GM18858 (cell line): ENCODE measurements at regions not wholly inside any gene's neighbourhood (a gene's known extent, or its start where the extent isn't known, plus 50 kb on each side); places are given as distances from the start of the nearest gene placed in this dataset.
"Not testable (repeated sequence)": the region's sequence is repeated elsewhere in the genome, so short reads cannot be mapped to it uniquely, and the experiment has no call there.

Experiments
- ATAC-seq: cut with Tn5 transposase; IDR thresholded peaks from one replicate; pipeline ENCODE4 v1.9.1; 2021; ENCODE audit not compliant: unreplicated experiment

DNA sequence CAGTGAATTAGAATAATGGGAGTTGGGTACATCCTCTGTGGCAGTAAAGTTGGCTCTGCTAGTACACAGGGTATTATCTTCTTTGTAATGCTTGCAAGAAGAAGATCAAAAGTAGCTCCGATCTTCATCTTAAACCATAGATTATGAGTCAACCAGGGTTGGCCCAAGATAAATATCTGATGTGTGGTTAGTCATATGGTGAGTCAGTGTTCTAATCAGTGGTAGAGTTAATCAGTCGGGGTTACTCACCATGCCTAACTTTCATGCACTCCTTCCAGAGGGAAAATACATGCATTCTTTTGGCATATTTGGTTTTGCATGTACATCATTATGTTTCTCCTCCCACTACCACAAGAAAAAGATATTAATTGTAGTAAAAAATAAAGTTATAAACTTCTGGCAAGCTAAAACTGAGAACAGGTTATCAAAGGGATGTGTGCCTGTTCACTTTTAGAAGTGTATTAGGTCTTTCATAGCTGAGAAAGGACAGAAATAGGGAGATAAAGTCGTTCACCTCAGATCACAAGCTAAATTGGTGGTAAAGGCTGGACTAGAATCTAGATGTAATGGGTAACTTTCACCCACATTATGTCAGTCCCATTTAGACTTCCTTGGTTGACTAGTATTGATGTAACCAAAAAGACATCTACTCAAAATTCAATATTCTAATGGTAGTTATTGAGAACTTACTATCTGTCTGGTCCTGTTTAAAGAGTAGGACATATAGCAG lies 684.4 kb downstream of the IRS1 start:
- no peak for ATAC-seq

GRCh38 chr2:226114436-226114835 lies 685.2 kb downstream of the IRS1 start:
- no peak for ATAC-seq

DNA sequence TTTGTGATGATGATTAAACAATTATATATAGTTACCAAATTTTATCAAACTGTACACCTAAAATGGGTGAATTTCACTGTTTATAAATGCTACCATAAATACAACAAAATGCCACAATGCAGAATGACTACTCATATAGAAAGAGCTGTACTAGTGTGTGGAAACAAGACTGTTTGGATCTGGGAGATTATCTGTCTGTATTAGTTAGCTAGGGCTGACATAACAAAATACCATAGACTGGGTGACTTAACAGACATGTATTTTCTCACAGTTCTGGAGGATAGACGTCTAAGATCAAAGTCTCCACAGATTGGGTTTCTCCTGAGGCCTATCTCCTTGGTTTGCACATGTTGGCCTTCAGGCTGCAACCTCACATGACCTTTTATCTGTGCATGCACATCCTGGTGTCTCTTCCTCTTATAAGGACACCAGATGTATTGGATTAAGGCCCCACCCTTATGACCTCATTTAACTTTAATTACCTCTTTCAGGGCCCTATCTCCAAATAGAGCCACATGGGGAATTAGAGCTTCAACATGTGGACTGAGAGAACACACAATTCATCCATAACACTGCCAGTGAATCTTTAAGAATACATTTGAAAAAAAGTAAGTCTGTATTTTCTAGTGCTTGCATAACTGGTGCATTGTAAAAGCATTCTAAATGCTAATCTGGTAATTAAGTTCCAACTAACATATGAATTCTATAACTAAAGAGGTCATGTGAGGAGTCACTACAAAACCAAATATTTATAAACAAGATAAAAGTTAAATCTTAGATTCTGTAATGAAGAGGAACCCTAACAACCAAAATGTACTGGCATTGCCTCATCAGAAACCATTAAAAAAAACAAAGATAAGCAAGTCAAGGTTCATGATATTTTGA lies 699.6 kb downstream of the NYAP2 start:
- no peak for ATAC-seq

DNA sequence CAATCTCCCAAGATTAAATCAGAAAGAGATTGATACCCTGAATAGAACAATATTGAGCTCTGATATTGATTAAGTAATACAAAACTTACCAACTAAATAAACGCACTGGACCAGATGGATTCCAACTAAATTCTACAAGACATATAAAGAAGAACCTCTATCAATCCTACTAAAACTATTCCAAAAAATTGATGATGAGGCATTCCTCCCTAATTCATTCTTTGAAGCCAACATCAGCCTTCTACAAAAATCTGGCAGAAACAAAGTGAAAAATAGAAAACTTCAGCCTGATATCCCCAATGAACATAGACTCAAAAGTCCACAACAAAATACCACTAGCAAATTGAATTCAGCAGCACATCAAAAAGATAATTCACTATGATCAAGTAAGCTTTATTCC lies 695.5 kb downstream of the NYAP2 start:
- ATAC-seq, result no peak

DNA sequence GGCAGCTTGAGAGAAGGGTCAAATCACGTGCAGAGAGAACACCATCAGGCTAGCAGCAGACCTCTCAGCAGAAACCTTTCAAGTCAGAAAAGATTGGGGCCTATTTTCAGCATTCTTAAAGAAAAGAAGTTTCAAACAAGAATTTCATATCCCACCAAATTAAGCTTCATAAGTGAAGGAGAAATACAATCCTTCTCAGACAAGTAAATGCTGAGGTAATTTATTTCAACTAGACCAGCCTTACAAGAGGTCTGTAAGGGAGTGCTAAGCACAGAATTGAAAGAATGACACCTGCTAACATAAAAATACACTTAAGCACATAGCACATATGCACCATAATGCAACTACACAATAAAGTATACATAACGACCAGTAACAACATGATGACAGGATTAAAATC lies 693.9 kb downstream of the NYAP2 start:
- no peak for ATAC-seq

DNA sequence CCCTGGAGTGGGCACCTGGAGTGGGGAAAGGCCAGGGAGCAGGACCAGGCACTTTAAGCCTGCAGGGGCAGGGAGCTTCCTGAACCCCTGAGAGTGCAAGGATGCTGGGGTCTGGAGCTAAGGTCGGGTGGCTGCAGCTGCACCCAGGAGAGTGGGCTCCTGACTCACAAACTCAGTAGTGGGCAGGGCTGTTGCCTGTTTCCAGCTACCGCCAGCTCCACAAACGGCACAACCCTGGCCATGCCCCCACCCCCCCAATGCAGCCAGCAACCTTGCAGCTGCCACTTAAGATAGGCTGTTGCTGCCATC lies 688.8 kb downstream of the NYAP2 start:
- ATAC-seq, result no peak

- ATAC-seq, result no peak
Measured at GRCh38 chr2:226087505-226088365, 688.2 kb downstream of the NYAP2 start.

GRCh38 chr2:226087051-226087450 lies 687.5 kb downstream of the NYAP2 start:
- ATAC-seq, result no peak

GRCh38 chr2:226086190-226086589 lies 686.7 kb downstream of the NYAP2 start:
- ATAC-seq, result no peak

DNA sequence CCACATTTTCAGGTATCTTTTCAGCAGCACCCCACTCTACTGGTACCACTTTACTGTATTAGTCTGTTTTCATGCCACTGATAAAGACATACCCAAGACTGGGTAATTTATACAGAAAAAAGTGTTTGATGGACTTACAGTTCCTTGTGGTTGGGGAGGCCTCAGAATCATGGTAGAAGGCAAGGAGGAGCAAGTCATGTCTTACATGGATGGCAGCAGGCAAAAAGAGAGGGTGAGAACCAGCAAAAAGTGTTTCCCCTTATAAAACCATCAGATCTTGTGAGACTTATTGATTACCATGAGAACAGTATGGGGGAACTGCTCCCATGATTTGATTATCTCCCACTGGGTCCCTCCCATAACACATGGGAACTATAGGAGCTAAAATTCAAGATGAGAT lies 685.9 kb downstream of the NYAP2 start:
- ATAC-seq, result not testable (repeated sequence)

DNA sequence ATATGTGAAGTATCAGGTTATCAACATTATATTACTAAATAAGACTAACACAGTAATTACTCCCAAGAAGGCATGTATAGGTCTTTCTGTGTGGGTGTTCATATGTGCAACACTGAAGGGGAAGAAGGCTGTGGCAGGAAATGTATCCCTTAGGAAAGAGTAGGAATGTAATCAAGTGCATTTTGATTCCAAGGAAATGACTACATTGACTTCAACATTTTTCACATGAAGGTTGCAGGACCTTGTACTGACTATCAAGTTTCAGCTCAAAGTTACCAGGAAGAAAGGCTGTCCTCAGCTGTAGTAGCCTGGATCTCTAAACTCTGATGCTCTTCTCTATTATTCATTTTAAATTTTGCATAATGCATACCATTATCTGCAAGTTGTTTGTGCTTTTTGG lies 680.8 kb downstream of the NYAP2 start:
- no peak for ATAC-seq

- ATAC-seq, result no peak
Measured at GRCh38 chr2:226079671-226080181, 680.2 kb downstream of the NYAP2 start.

DNA sequence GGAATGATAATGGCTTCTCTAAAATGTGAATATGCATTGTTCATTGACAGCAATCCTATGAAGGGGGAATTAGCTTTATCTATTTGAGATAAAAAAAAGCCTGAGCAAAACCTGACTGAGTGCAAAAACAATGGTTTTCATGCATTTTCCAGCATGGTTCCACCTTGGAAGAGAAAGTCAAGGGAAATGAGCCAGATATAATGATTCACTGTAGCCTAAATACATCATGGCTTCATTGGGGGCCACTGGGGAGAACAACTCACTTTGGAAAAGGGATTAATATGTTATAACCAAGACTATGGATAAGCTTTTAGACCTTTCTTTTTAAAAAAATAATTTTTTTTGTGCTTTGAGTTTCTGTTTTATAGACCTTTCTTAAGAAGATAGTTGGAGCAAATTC lies 679.7 kb downstream of the NYAP2 start:
- no peak for ATAC-seq

DNA sequence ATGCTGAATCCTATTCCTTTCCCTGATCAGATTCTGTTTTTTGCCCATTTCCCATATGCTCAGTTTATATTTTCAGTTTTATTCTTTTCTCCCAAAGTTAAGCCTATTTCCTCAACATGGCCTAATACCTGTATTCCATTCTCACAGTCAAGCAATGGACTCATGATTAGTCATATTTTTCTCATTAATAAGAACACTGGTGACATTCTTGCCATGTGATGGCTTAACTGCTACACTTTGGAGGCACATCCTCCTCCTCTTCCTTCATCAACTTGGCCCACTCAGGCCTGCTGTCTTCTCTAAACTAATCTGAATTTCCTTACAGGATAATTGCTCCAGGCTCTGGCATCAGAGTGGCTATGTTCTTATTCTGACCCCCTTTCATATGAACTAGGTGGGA lies 679.2 kb downstream of the NYAP2 start:
- ATAC-seq, result no peak

DNA sequence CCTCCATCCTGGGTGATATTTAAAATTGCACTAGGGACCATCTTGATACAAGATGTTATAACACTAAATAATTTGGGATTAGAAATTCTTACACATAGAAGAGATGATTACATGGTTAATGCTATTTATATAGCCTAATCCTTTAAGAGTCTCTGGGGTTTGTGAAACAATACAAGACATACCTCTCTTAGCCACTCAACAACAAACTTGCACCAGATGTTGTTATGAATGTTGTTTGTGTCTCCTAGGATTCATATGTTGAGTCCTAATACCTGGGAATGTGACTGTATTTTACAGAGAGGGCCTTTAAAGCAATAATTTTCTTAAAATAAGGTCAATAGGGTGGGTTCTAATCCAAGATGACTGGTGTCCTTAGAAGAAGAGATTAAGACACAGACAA lies 678.3 kb downstream of the NYAP2 start:
- no peak for ATAC-seq

GRCh38 chr2:226077031-226077430 lies 677.5 kb downstream of the NYAP2 start:
- ATAC-seq, result no peak

GRCh38 chr2:226076529-226076928 lies 677.0 kb downstream of the NYAP2 start:
- ATAC-seq, result no peak

DNA sequence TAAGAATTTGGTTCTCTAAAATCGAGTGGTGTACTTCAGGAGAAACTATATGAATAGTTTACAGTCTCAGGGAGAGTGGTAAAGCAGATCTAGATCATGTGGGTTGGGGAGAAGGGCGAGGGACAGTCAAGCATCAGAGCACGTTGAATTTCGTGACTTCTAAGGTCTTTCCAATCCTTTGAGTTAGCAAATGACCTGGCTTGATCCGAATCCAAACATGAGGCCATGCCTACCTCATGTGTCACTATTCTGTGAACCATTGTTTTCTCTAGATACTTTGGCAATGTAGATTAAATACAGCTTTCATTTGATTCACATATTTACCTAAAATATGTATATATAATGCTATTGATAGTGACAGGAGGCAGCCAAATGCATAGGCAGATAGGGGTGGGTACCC lies 674.9 kb downstream of the NYAP2 start:
- no peak for ATAC-seq

- no peak for ATAC-seq
Measured at GRCh38 chr2:226073496-226074160, 674.1 kb downstream of the NYAP2 start.

DNA sequence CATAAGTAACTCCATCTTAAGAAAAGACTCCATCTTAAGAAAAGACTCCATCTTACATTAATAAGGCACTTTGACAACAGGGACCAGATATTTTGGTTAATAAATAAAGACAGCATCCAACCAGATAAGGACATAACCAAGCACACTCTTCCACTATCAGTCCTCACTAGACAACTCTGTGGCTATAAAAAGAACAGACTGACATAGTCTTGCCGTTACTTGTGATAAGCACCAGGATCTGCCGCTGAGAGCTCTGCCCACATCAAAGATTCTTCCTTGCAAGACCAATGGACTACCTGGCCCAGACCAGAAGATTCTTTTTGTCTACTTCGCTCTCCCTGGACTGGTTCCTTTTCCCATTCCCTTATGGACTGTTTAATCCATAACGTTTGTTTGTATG lies 667.4 kb downstream of the NYAP2 start:
- no peak for ATAC-seq

DNA sequence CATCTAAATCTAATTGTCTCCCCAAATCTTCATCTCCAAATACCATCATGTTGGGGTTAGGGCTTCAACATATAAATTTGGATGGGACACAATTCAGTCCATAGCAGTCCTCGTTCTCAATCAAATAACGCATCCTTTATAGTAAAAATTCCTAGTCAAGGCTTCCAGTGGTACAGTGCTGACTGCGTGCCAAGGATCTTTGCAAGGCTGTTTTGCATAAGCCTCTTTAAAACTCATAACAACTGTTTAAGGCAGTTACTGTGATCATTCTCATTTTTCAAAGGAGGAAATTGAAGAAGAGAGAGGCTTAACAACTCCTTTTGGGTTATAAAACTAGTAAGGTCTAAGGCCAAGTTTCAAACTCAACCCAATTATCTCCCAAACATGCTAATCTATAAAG lies 666.9 kb downstream of the NYAP2 start:
- no peak for ATAC-seq
